Fibroblast of pulmonary artery (primary cell): ENCODE measurements at regions not wholly inside any gene's neighbourhood (a gene's known extent, or its start where the extent isn't known, plus 50 kb on each side); places are given as distances from the start of the nearest gene placed in this dataset.
"Not testable (repeated sequence)": the region's sequence is repeated elsewhere in the genome, so short reads cannot be mapped to it uniquely, and the experiment has no call there.

Source experiments
- DNase-seq: peaks from one replicate; pipeline ENCODE4 v3.0.0-alpha.2; 2010; ENCODE audit warnings: low read depth
- H3K4me3 ChIP-seq: replicated peaks from 2 replicates; pipeline ENCODE4 v1.5.1; 2011; ENCODE audit warnings: low read depth, mild to moderate bottlenecking, control low read depth, low read length, moderate library complexity
- TF ChIP-seq, protein P1 (sequence below): IDR thresholded peaks from 2 replicates; pipeline ENCODE4 v1.5.1; 2011; ENCODE audit warnings: mild to moderate bottlenecking, control low read depth, low read length, inconsistent platforms; ENCODE audit errors: missing control alignments

DNA sequence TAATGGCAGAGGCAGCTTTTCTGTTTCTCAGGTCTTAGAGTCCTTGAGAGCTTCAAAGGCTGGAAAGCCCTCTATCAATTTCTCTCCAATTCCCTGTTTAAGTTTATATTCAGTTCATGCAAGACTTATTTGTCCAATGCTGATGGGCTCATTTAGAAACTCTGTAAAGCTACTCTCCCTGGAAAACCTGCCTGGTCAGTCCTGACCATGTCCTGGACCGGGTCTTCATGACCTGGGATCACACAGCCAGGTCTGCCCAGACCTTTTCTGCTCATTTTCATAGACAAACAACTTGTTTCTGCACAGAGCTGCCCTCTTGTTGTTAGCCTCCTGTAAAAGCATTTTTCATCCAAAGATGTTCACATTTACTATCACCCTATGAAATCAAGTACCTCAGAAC is 85.4 kb upstream of the TBCA start:
- no peak overlapping the region for H3K4me3 ChIP-seq
- TF ChIP-seq, protein P1, sequence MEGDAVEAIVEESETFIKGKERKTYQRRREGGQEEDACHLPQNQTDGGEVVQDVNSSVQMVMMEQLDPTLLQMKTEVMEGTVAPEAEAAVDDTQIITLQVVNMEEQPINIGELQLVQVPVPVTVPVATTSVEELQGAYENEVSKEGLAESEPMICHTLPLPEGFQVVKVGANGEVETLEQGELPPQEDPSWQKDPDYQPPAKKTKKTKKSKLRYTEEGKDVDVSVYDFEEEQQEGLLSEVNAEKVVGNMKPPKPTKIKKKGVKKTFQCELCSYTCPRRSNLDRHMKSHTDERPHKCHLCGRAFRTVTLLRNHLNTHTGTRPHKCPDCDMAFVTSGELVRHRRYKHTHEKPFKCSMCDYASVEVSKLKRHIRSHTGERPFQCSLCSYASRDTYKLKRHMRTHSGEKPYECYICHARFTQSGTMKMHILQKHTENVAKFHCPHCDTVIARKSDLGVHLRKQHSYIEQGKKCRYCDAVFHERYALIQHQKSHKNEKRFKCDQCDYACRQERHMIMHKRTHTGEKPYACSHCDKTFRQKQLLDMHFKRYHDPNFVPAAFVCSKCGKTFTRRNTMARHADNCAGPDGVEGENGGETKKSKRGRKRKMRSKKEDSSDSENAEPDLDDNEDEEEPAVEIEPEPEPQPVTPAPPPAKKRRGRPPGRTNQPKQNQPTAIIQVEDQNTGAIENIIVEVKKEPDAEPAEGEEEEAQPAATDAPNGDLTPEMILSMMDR, result no peak
- no peak for DNase-seq

DNA sequence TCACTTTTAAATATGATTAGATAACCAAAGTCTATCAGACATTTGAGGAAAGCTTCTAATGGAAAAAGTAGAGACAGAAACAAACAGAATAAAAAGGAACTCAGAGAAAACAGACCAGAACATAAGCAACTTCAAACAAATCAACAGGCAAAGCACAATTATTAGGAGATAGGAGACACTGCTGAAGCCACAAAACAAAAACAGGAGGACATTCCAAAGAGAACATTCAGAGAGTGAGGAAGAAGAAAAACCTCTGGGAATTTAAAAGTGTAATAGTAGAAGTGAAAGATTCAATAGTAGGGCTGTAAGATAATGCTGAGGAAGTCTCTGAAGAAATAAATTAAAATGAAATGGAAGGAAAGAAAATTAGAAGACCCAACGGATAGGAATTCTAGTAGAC is 83.2 kb upstream of the TBCA start:
- peak; percentile 7 for DNase-seq
- TF ChIP-seq, protein P1, result no peak
- H3K4me3 ChIP-seq, result no peak overlapping the region

DNA sequence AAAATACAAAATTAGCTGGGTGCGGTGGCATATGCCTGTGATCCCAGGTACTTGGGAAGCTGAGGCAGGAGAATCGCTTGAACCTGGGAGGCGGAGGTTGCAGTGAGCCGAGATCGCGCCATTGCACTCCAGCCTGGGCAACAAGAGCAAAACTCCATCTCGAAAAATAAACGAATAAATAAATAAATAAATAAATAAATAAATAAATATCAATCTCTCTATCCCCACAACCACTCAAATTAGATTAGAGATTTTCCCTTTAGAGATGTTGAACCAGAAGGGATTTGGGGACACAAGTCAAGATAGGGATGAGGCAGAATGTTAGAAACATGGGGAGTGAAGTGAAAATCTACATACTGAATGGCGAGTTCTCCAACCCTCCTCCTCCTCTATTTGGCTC is 82.5 kb upstream of the TBCA start:
- not testable (repeated sequence) for DNase-seq, H3K4me3 ChIP-seq

DNA sequence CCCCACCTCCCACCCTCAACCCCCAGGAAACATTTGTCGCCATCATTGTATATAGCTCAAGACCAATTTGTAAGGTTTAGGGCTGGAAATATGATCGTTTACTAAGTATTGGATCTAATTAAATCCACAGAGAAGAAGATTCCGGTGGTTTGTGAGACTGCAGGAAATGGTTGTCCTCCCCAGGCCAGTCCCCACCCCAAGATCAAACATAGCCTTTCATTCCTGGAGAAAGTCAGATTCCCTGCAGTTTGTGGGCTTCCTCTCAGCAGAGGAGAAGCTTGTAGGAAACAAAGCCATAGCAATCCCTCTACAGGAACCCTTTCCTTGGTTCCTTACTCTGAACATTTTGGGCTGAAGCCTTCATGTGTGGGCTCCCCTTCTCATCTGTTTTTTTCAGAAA is 79.2 kb upstream of the TBCA start:
- TF ChIP-seq, protein P1, result no peak
- H3K4me3 ChIP-seq, result no peak overlapping the region
- no peak for DNase-seq

DNA sequence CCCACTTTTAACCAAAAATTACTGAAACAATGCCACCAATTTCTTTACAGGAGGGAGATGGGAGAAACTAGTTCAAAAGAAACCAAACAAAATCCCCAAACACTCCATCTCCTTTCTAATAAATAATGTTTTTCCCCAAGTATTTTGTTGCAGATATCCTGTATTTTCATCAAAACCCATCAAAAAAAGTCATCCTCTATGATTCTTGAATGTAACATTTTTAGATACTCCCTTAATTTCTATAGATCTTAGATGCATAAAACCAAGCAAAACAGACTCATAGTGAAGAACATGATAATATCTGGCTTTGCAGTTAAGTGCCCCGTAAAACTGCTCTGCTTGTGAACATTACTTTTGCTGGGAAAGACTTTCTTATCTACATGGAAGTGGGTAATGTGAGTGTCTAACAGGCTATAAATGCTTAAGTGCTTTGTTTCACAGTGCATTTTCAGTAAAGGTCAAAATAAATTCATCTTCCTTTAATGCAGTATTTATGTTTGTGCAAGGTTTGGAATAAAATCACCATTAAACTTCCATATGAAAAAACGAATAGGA is 77.3 kb upstream of the TBCA start:
- TF ChIP-seq, protein P1, result no peak
- no peak overlapping the region for H3K4me3 ChIP-seq
- DNase-seq, result no peak

DNA sequence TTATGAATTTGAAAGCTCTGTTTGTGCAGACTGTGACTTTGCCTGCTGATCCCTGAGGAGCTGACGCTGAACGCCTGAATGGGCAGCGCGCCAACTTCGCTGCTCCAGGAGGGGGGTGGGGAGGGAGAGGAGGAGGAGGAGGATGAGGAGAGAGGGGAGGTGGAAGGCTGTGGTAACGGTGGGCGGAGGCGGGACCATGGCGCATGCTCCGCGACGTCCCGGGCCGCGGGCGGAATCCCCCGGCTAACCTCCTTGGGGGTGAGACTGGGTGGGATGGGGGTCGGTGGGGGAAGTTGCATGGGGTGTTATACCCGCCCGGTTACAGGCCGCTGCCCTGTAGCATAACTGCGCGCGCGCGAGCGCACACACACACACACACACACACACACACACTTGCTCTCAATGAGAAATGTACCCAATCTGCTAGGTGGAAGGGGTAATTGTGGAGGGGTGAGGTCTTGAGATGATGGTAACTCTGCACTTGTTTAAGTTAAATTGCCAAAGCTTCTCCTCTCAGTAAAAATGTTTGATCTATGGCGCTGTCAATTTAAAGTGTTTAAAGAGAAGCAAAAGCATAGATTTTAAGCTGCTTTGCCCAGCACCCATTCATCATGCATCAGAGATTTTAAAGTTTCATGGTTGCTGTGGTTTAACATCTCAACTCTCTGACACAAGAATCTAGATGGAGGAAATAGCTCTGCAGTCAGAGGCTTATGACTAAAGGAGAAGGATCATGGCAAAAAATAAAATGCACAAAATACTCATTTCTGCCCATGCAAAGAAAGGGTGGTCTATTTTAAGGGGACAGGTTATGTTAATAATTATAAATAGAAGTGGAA is 76.6 kb upstream of the TBCA start:
- TF ChIP-seq, protein P1, result no peak
- DNase-seq, result peak; percentile 61
- H3K4me3 ChIP-seq, result peak overlapping the region; percentile 58

DNA sequence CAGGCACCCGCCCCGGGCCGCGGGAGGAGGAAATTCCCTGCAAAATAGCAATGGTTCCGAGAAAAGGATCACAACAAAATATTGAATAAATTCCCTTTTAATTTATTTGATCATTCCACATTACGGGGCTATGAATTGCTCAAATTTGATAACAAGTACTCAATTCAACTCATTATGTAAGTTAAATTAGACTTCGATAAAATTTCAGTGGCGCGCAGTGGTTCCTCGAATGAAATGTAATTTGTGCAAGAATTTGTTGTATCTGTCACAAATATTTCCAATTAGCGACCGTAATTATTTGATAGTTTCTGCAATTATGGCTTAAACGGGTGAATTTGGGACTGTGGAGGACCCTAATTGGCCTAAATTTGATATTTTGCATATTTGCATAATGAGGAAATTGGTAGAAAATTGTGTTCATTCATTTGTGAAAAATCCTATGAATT is 76.0 kb upstream of the TBCA start:
- TF ChIP-seq, protein P1, result no peak
- DNase-seq, result no peak
- peak overlapping the region; percentile 58 for H3K4me3 ChIP-seq
